OCI-LY3 (cell line): ENCODE measurements at regions not wholly inside any gene's neighbourhood (a gene's known extent, or its start where the extent isn't known, plus 50 kb on each side); places are given as distances from the start of the nearest gene placed in this dataset.

Source experiments
- EZH2phosphoT487 ChIP-seq: fragments of 200-600 bp; shearing (Covaris generic); IDR thresholded peaks from 2 replicates; pipeline ENCODE4 v1.6.1; 2018; ENCODE audit warnings: antibody characterized with exemption, mixed run types, low read depth
- TF ChIP-seq, protein P1 (sequence below): fragments of 200-600, 300-600 bp; sonication (generic); IDR thresholded peaks from 2 replicates; pipeline ENCODE4 v1.5.1; 2014; ENCODE audit warnings: antibody characterized with exemption, low read length, low read depth

- TF ChIP-seq, protein P1, sequence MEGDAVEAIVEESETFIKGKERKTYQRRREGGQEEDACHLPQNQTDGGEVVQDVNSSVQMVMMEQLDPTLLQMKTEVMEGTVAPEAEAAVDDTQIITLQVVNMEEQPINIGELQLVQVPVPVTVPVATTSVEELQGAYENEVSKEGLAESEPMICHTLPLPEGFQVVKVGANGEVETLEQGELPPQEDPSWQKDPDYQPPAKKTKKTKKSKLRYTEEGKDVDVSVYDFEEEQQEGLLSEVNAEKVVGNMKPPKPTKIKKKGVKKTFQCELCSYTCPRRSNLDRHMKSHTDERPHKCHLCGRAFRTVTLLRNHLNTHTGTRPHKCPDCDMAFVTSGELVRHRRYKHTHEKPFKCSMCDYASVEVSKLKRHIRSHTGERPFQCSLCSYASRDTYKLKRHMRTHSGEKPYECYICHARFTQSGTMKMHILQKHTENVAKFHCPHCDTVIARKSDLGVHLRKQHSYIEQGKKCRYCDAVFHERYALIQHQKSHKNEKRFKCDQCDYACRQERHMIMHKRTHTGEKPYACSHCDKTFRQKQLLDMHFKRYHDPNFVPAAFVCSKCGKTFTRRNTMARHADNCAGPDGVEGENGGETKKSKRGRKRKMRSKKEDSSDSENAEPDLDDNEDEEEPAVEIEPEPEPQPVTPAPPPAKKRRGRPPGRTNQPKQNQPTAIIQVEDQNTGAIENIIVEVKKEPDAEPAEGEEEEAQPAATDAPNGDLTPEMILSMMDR, result no peak
- no peak for TF ChIP-seq EZH2phosphoT487
These were observed 510.3 kb upstream of the SETBP1 start for GRCh38 chr18:44170208-44170880.
